ENCODE measurements at regions not wholly inside any gene's neighbourhood (a gene's known extent, or its start where the extent isn't known, plus 50 kb on each side); places are given as distances from the start of the nearest gene placed in this dataset.
A peak's percentile ranks its signal among the peaks of the same experiment; 100 is the strongest.
"Not testable (repeated sequence)": the region's sequence is repeated elsewhere in the genome, so short reads cannot be mapped to it uniquely, and the experiment has no call there.

GRCh38 chr5:93993161-93993560 is 251.8 kb upstream of the POU5F2 start:
- Histone ChIP-seq H3K27me3 (no peaks in the 10 kb centered on the region), H3K36me3 (no peaks in the 10 kb centered on the region), H3K4me3 (no peak overlapping the region), H3K4me1 (peaks cover 0 to 33% (median 7%) of the 10 kb centered on the region in 4 donors), H3K9me3 (no peaks in the 10 kb centered on the region), H3K27ac (no peak overlapping the region)
- TF ChIP-seq EP300 (IDR thresholded peaks at IDR 0.05; ENCODE audit: low read depth), result no peak
- no peak for TF ChIP-seq POLR2A (IDR thresholded peaks at IDR 0.05)
- TF ChIP-seq, protein P1, sequence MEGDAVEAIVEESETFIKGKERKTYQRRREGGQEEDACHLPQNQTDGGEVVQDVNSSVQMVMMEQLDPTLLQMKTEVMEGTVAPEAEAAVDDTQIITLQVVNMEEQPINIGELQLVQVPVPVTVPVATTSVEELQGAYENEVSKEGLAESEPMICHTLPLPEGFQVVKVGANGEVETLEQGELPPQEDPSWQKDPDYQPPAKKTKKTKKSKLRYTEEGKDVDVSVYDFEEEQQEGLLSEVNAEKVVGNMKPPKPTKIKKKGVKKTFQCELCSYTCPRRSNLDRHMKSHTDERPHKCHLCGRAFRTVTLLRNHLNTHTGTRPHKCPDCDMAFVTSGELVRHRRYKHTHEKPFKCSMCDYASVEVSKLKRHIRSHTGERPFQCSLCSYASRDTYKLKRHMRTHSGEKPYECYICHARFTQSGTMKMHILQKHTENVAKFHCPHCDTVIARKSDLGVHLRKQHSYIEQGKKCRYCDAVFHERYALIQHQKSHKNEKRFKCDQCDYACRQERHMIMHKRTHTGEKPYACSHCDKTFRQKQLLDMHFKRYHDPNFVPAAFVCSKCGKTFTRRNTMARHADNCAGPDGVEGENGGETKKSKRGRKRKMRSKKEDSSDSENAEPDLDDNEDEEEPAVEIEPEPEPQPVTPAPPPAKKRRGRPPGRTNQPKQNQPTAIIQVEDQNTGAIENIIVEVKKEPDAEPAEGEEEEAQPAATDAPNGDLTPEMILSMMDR (IDR thresholded peaks at IDR 0.05), result no peak
- no peak for TF ChIP-seq POLR2AphosphoS5 (IDR thresholded peaks at IDR 0.05)
- intact Hi-C loops (cut with DNase I; ENCODE audit: low total_unique reads) (no loop called here), in situ Hi-C loops (cut with MboI; ENCODE audit: low pct_ligation_motif_present in 1 of 4, low pct_unique_long_range_greater_than_20kb in 1 of 4, low sequenced_read_pairs in 3 of 4) (no loop called here)
- 80 to 81% methylated on average over 2 of the region's 2 CpGs for WGBS, 2 donors (ENCODE audit: low coverage in 1 of 2)
- DNase-seq, result no peak

- WGBS, 2 donors (ENCODE audit: low coverage in 1 of 2), result 7 to 44% methylated on average over 2 of the region's 2 CpGs
- DNase-seq, result peak; percentile 30
- Histone ChIP-seq H3K27ac (peak overlapping the region in 2 of 4 donors; percentile 20 to 52), H3K4me1 (peaks cover 0 to 33% (median 7%) of the 10 kb centered on the region in 4 donors), H3K9me3 (no peaks in the 10 kb centered on the region), H3K27me3 (no peaks in the 10 kb centered on the region), H3K36me3 (no peaks in the 10 kb centered on the region), H3K4me3 (no peak overlapping the region)
- intact Hi-C loops (cut with DNase I; ENCODE audit: low total_unique reads) (no loop called here), in situ Hi-C loops (cut with MboI; ENCODE audit: low pct_ligation_motif_present in 1 of 4, low pct_unique_long_range_greater_than_20kb in 1 of 4, low sequenced_read_pairs in 3 of 4) (no loop called here)
- TF ChIP-seq, protein P1 (IDR thresholded peaks at IDR 0.05), result no peak
- no peak for TF ChIP-seq POLR2A (IDR thresholded peaks at IDR 0.05)
These were observed 249.2 kb upstream of the POU5F2 start for GRCh38 chr5:93990504-93991070.

DNA sequence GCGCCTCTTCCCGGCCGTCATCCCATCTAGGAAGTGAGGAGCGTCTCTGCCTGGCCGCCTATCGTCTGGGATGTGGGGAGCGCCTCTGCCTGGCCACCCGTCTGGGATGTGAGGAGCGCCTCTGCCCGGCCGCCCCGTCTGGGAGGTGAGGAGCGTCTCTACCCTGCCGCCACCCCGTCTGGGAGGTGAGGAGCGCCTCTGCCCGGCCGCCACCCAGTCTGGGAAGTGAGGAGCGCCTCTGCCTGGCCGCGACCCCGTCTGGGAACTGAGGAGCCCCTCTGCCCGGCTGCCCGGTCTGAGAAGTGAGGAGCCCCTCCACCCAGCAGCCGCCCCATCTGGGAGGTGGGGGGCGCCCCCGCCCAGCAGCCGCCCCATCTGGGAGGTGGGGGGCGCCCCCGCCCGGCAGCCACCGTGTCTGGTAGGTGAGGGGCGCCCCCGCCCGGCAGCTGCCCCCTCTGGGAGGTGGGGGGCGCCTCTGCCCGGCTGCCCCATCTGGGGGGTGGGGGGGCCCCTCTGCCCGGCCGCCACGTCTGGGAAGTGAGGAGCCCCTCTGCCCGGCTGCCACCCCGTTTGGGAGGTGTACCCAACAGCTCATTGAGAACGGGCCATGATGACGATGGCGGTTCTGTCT is 244.7 kb upstream of the POU5F2 start:
- WGBS, 2 donors (ENCODE audit: low coverage in 1 of 2), result 93% methylated on average over 39 of the region's 45 CpGs; no CpG with 5 or more reads in 1 of the 2 donors
- DNase-seq; H3K27me3 ChIP-seq; H3K9me3 ChIP-seq; H3K36me3 ChIP-seq; in situ Hi-C loops (cut with MboI; ENCODE audit: low pct_ligation_motif_present in 1 of 4, low pct_unique_long_range_greater_than_20kb in 1 of 4, low sequenced_read_pairs in 3 of 4); H3K4me3 ChIP-seq; H3K27ac ChIP-seq; intact Hi-C loops (cut with DNase I; ENCODE audit: low total_unique reads): not testable (repeated sequence)
- H3K4me1 ChIP-seq, result peaks cover 0 to 15% (median 4%) of the 10 kb centered on the region in 4 donors

- no peak overlapping the region for H3K4me3 ChIP-seq
- H3K27ac ChIP-seq, result no peak overlapping the region
- in situ Hi-C loops (cut with MboI; ENCODE audit: low pct_ligation_motif_present in 1 of 4, low pct_unique_long_range_greater_than_20kb in 1 of 4, low sequenced_read_pairs in 3 of 4) (no loop called here), intact Hi-C loops (cut with DNase I; ENCODE audit: low total_unique reads) (no loop called here)
- no peak for TF ChIP-seq EP300 (IDR thresholded peaks at IDR 0.05; ENCODE audit: low read depth)
- no peak for TF ChIP-seq POLR2AphosphoS5 (IDR thresholded peaks at IDR 0.05)
- TF ChIP-seq, protein P1 (IDR thresholded peaks at IDR 0.05), result no peak
- TF ChIP-seq POLR2A (IDR thresholded peaks at IDR 0.05), result no peak
- H3K36me3 ChIP-seq, result no peaks in the 10 kb centered on the region
- no peaks in the 10 kb centered on the region for H3K4me1 ChIP-seq
- no peak for DNase-seq
- peaks cover 29 to 35% of the 10 kb centered on the region in 2 donors for H3K9me3 ChIP-seq
- no peaks in the 10 kb centered on the region for H3K27me3 ChIP-seq
These were observed 236.8 kb upstream of the POU5F2 start for GRCh38 chr5:93978222-93978621.

GRCh38 chr5:93967923-93968322 is 226.5 kb upstream of the POU5F2 start:
- no peaks in the 10 kb centered on the region for H3K4me1 ChIP-seq
- in situ Hi-C loops (cut with MboI; ENCODE audit: low pct_ligation_motif_present in 1 of 4, low pct_unique_long_range_greater_than_20kb in 1 of 4, low sequenced_read_pairs in 3 of 4), result no loop called here
- H3K27ac ChIP-seq, result no peak overlapping the region
- no peaks in the 10 kb centered on the region for H3K36me3 ChIP-seq
- DNase-seq, result no peak
- H3K4me3 ChIP-seq, result no peak overlapping the region
- H3K9me3 ChIP-seq, result no peaks in the 10 kb centered on the region
- intact Hi-C loops (cut with DNase I; ENCODE audit: low total_unique reads), result no loop called here
- H3K27me3 ChIP-seq, result no peaks in the 10 kb centered on the region
- no peak for TF ChIP-seq POLR2A (IDR thresholded peaks at IDR 0.05)
- no peak for TF ChIP-seq POLR2AphosphoS5 (IDR thresholded peaks at IDR 0.05)
- TF ChIP-seq, protein P1 (IDR thresholded peaks at IDR 0.05), result no peak
- no peak for TF ChIP-seq EP300 (IDR thresholded peaks at IDR 0.05; ENCODE audit: low read depth)

Data from transverse colon (tissue), 4 donors.